Kidney (tissue), 13 donors: ENCODE measurements at regions not wholly inside any gene's neighbourhood (a gene's known extent, or its start where the extent isn't known, plus 50 kb on each side); places are given as distances from the start of the nearest gene placed in this dataset.
A peak's percentile ranks its signal among the peaks of the same experiment; 100 is the strongest.

Source experiments
- DNase-seq, 5 donors: peaks; one replicate each; pipeline ENCODE4 v3.0.0-alpha.2; 2013 to 2020
- FAIRE-seq: peaks from 2 replicates; lab custom pipeline; 2012; peaks lifted over from hg19 to GRCh38; lab: Jason Lieb, UNC
- H3K27ac ChIP-seq, 2 donors: one replicate each; pipeline ENCODE4 v1.7.0; 2013; ENCODE audit warnings: low read depth in 2 of 2, low read length in 2 of 2, inconsistent platforms in 1 of 2
- H3K27me3 ChIP-seq: one replicate; pipeline ENCODE4 v1.7.1; 2013; ENCODE audit warnings: low read length, inconsistent platforms; ENCODE audit not compliant: control insufficient read depth, insufficient read depth
- H3K36me3 ChIP-seq, 3 donors: one replicate each; pipeline versions ENCODE4 v1.7.0 to v1.7.1; 2013; ENCODE audit warnings: low read length in 3 of 3, control low read depth in 1 of 3, inconsistent platforms in 1 of 3; ENCODE audit not compliant: insufficient read depth in 3 of 3, control insufficient read depth in 2 of 3
- H3K4me1 ChIP-seq, 3 donors: one replicate each; pipeline versions ENCODE4 v1.7.0 to v1.7.1; 2013; ENCODE audit warnings: low read length in 3 of 3, inconsistent platforms in 1 of 3, low read depth in 1 of 3; ENCODE audit not compliant: control insufficient read depth in 2 of 3, insufficient read depth in 2 of 3
- H3K4me3 ChIP-seq, 3 donors: one replicate each; pipeline versions ENCODE4 v1.7.0 to v1.8.1; 2013; ENCODE audit warnings: low read length in 3 of 3, control low read depth in 1 of 3, inconsistent platforms in 1 of 3
- H3K9ac ChIP-seq, 3 donors: one replicate each; pipeline versions ENCODE4 v1.7.0 to v1.7.1; 2013; ENCODE audit warnings: low read length in 3 of 3, control low read depth in 1 of 3, inconsistent platforms in 1 of 3
- H3K9me3 ChIP-seq, 3 donors: one replicate each; pipeline versions ENCODE4 v1.7.0 to v1.7.1; 2013; ENCODE audit warnings: low read length in 3 of 3, control low read depth in 1 of 3, inconsistent platforms in 1 of 3; ENCODE audit not compliant: control insufficient read depth in 2 of 3, insufficient read depth in 1 of 3
- CTCF ChIP-seq: IDR thresholded peaks from 3 replicates; pipeline ENCODE4 v1.5.1; 2012; ENCODE audit warnings: mild to moderate bottlenecking, moderate library complexity, borderline replicate concordance; ENCODE audit not compliant: insufficient read depth; ENCODE audit errors: extremely low read depth
- intact Hi-C: fragments of 100-400 bp; cut with DNase I; formaldehyde crosslinking; loops from one replicate; pipeline ENCODE4 v1.11.1; 2022
- donor health status: control.
- donor health status: control.
- donor health status: control.
- donor health status: control.
- donor health status: control.
- donor health status: DM: yes; HTN: yes; CAD: no.
- donor health status: Normal renal cell carcinoma (clear cell type).

GRCh38 chr16:26189536-26189935 lies 497.8 kb downstream of the HS3ST4 start:
- Histone ChIP-seq H3K27ac (no peak overlapping the region), H3K36me3 (no peaks in the 10 kb centered on the region), H3K4me3 (no peak overlapping the region), H3K9me3 (no peaks in the 10 kb centered on the region), H3K4me1 (peaks cover 0 to 2% (median 0%) of the 10 kb centered on the region in 3 donors), H3K27me3 (no peaks in the 10 kb centered on the region), H3K9ac (no peak overlapping the region)
- intact Hi-C loops, result no loop called here
- FAIRE-seq (no peak), DNase-seq (peak in 3 of 5 donors; percentile 19 to 68 (median 35))
- no peak for TF ChIP-seq CTCF

GRCh38 chr16:26194526-26194925 lies 502.8 kb downstream of the HS3ST4 start:
- Histone ChIP-seq H3K27me3 (no peaks in the 10 kb centered on the region), H3K9ac (no peak overlapping the region), H3K27ac (no peak overlapping the region), H3K4me3 (no peak overlapping the region), H3K9me3 (no peaks in the 10 kb centered on the region), H3K4me1 (no peaks in the 10 kb centered on the region), H3K36me3 (no peaks in the 10 kb centered on the region)
- no peak for TF ChIP-seq CTCF
- FAIRE-seq (no peak), DNase-seq (no peak)
- intact Hi-C loops, result no loop called here

- Histone ChIP-seq H3K4me1 (no peaks in the 10 kb centered on the region), H3K9me3 (no peaks in the 10 kb centered on the region), H3K27me3 (no peaks in the 10 kb centered on the region), H3K4me3 (no peak overlapping the region), H3K36me3 (no peaks in the 10 kb centered on the region), H3K27ac (no peak overlapping the region), H3K9ac (no peak overlapping the region)
- intact Hi-C loops, result no loop called here
- DNase-seq (peak in 3 of 5 donors; percentile 62 to 83 (median 82)), FAIRE-seq (no peak)
- no peak for TF ChIP-seq CTCF
Measured at GRCh38 chr16:26195225-26195624, 503.5 kb downstream of the HS3ST4 start.

GRCh38 chr16:26196310-26196709 lies 504.6 kb downstream of the HS3ST4 start:
- Histone ChIP-seq H3K9ac (no peak overlapping the region), H3K36me3 (no peaks in the 10 kb centered on the region), H3K9me3 (no peaks in the 10 kb centered on the region), H3K27me3 (no peaks in the 10 kb centered on the region), H3K4me3 (no peak overlapping the region), H3K4me1 (no peaks in the 10 kb centered on the region), H3K27ac (no peak overlapping the region)
- no peak for FAIRE-seq
- no peak for DNase-seq
- TF ChIP-seq CTCF, result no peak
- intact Hi-C loops, result no loop called here
